Heart left ventricle (tissue), 16 donors: ENCODE measurements at regions not wholly inside any gene's neighbourhood (a gene's known extent, or its start where the extent isn't known, plus 50 kb on each side); places are given as distances from the start of the nearest gene placed in this dataset.

Experiments used
- ATAC-seq, 4 donors: fragments of 200-7000 bp; cut with Tn5 transposase; one replicate each; pipeline ENCODE4 v1.9.1; 2020 to 2022; ENCODE audit warnings: moderate library complexity in 4 of 4, mild to moderate bottlenecking in 3 of 4, moderate number of reproducible peaks in 1 of 4
- DNase-seq, 5 donors: peaks; one replicate each; pipeline ENCODE4 v3.0.0-alpha.2; 2020
- H3K27ac ChIP-seq, 12 donors: fragments of 200-600 bp; sonication (generic) in 4 of 12; one replicate each; pipeline versions ENCODE4 v1.5.0 to v1.8.0; 2016 to 2022; ENCODE audit warnings: mild to moderate bottlenecking in 2 of 12
- H3K27me3 ChIP-seq, 9 donors: fragments of 200-600 bp; sonication (generic) in 2 of 9; one replicate each; pipeline versions ENCODE4 v1.5.1 to v1.8.0; 2016 to 2022; ENCODE audit warnings: mild to moderate bottlenecking in 3 of 9
- H3K36me3 ChIP-seq, 9 donors: fragments of 200-600 bp; sonication (generic) in 2 of 9; one replicate each; pipeline versions ENCODE4 v1.5.0 to v1.8.0; 2018 to 2022; ENCODE audit warnings: mild to moderate bottlenecking in 2 of 9
- H3K4me1 ChIP-seq, 12 donors: fragments of 200-600 bp; sonication (generic) in 4 of 12; one replicate each; pipeline versions ENCODE4 v1.5.0 to v1.8.0; 2016 to 2022; ENCODE audit warnings: mild to moderate bottlenecking in 3 of 12
- H3K4me3 ChIP-seq, 12 donors: fragments of 200-600 bp; sonication (generic) in 4 of 12; one replicate each; pipeline versions ENCODE4 v1.5.0 to v1.8.0; 2017 to 2022; ENCODE audit warnings: mild to moderate bottlenecking in 9 of 12, moderate library complexity in 4 of 12
- H3K9me3 ChIP-seq, 12 donors: fragments of 200-600 bp; sonication (generic) in 4 of 12; one replicate each; pipeline versions ENCODE4 v1.5.0 to v1.8.0; 2016 to 2022; ENCODE audit warnings: mild to moderate bottlenecking in 1 of 12
- CTCF ChIP-seq, 12 donors: fragments of 200-600 bp; sonication (generic) in 4 of 12; IDR thresholded peaks; one replicate each; pipeline versions ENCODE4 v1.5.0 to v1.8.0; 2018 to 2022; ENCODE audit warnings: antibody characterized with exemption in 12 of 12, mild to moderate bottlenecking in 5 of 12
- POLR2A ChIP-seq, 2 donors: fragments of 450-650 bp; IDR thresholded peaks; one replicate each; pipeline ENCODE4 v1.6.1; 2017; ENCODE audit warnings: antibody characterized with exemption in 2 of 2, mild to moderate bottlenecking in 2 of 2, moderate library complexity in 2 of 2
- WGBS, 4 donors: extraction: QIAGEN DNeasy Blood & Tissue Kit in 2 of 4; methylation state at CpG; one replicate each; pipeline versions ENCODE4 v1.1.5 to v1.1.7; 2013 to 2018; 5-methylcytosine and 5-hydroxymethylcytosine counted together
- intact Hi-C, 10 donors: fragments of 100-400 bp; cut with DNase I; formaldehyde crosslinking; loops; one replicate each; pipeline versions ENCODE4 v1.11.1 to v1.14.2; 2022
- donor health status: ischemic (EF 13 %, LVEDD 7.1; RV severe dilation, severe dysfunction).
- donor health status: healthy with polysubstance abuse.
- donor health status: DM: no; HTN: yes; CAD: no.
- donor health status: DM: no; HTN: no; CAD: no.
- donor health status: ischemic (EF 25% LVEDD 6.9; RV normal size, moderate dysfunction).
- donor health status: ischemic (EF 25% LVEDD 5.7; RV mildly dilated, moderate dysfunction).
- donor health status: healthy.
- donor health status: DM: yes; HTN: yes; CAD: no.
- donor health status: ischemic (EF 35%, LVEDD 5.7; RV mildly dilated, moderate dysfunction).
- donor health status: nonischemic (EF 11% LVEDD 7.7; RV severe dilation, severe dysfunction).
- donor health status: DM: yes; HTN: yes; CAD: no.
- donor health status: PGD.
- donor health status: ischemic (EF 29% LVEDD 5.4; RV normal size, mild dysfunction).
- donor health status: nonischemic (EF 23%, LVEDD 6.1; RV moderate dilation, normal function).

GRCh38 chr7:28336806-28337205 lies 75.5 kb upstream of the CREB5 start:
- WGBS, 4 donors = 89 to 94% (median 92%) methylated on average over 2 of the region's 2 CpGs
- no peak overlapping the region for H3K27ac ChIP-seq
- TF ChIP-seq CTCF (IDR thresholded peaks at IDR 0.05) = no peak
- TF ChIP-seq POLR2A (IDR thresholded peaks at IDR 0.05) = no peak
- H3K4me1 ChIP-seq = no peaks in the 10 kb centered on the region
- intact Hi-C loops = no loop called here
- no peaks in the 10 kb centered on the region for H3K27me3 ChIP-seq
- H3K36me3 ChIP-seq = no peaks in the 10 kb centered on the region
- peaks cover 0 to 19% (median 0%) of the 10 kb centered on the region in 12 donors for H3K9me3 ChIP-seq
- DNase-seq (no peak), ATAC-seq (no peak)
- H3K4me3 ChIP-seq = no peak overlapping the region

DNA sequence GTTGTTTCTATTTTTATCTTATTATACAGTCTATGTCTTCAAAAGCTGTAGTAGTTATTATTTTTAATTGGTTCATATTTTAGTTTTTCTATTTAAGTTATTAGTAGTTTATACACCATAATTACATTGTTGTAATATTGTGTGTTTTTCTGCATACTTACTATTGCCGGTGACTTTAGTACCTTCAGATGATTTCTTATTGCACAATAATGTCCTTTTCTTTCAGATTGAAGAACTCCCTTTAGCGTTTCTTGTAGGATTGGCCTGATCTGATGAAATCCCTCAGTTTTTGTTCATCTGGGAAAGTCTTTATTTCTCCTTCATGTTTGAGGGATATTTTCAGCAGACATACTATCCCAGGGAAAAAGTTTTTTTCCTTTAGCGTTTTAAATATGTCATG lies 74.3 kb upstream of the CREB5 start:
- intact Hi-C loops = no loop called here
- no peak for DNase-seq
- H3K27me3 ChIP-seq = no peaks in the 10 kb centered on the region
- H3K36me3 ChIP-seq = no peaks in the 10 kb centered on the region
- no peak overlapping the region for H3K27ac ChIP-seq
- H3K9me3 ChIP-seq = peaks cover 0 to 19% (median 0%) of the 10 kb centered on the region in 12 donors
- no peak overlapping the region for H3K4me3 ChIP-seq
- ATAC-seq = no peak
- WGBS, 4 donors = 62 to 78% (median 64%) methylated on average over 3 of the region's 3 CpGs
- H3K4me1 ChIP-seq = no peaks in the 10 kb centered on the region
- TF ChIP-seq POLR2A (IDR thresholded peaks at IDR 0.05) (no peak), CTCF (IDR thresholded peaks at IDR 0.05) (no peak)

DNA sequence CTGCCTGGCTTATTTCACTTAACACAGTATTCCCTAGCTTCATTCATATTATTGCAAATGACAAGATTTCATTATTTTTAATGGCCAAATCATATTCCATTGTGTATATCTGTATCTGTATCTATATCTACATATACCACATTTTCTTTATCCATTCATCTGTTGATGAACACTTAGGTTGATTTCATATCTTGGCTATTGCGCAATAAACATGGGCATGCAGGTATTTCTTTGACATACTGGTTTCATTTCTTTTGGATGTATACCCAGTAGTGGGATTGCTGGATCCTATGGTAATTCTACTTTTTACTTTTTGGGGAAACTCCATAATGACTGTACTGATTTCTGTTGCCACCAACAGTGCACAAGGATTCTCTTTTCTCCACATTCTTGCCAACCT lies 68.9 kb upstream of the CREB5 start:
- no peak for DNase-seq
- TF ChIP-seq CTCF (IDR thresholded peaks at IDR 0.05) (no peak), POLR2A (IDR thresholded peaks at IDR 0.05) (no peak)
- H3K36me3 ChIP-seq = no peaks in the 10 kb centered on the region
- ATAC-seq = no peak
- peaks cover 0 to 16% (median 0%) of the 10 kb centered on the region in 12 donors for H3K4me1 ChIP-seq
- intact Hi-C loops = no loop called here
- no peak overlapping the region for H3K27ac ChIP-seq
- 98 to 100% (median 99%) methylated on average over 1 of the region's 1 CpG for WGBS, 4 donors
- H3K9me3 ChIP-seq = no peaks in the 10 kb centered on the region
- no peaks in the 10 kb centered on the region for H3K27me3 ChIP-seq
- H3K4me3 ChIP-seq = no peak overlapping the region

DNA sequence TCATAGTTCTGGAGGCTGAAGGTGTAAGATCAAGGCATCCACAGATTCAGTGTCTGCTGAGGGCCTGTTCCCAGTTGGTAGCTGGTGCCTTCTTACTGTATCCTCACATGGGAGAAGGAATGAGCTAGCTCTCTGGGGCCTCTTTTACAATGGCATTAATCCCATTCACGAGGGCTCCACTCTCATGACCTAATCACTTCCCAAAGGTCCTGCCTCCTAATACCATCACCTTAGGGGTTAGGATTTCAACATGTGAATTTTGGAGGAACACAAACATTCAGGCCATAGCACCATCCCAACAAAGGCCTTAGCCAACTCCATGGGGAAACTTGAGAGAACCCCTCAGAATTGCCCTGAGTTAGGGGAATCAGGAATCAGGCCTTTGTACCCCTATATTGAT lies 66.1 kb upstream of the CREB5 start:
- Histone ChIP-seq H3K36me3 (no peaks in the 10 kb centered on the region), H3K4me1 (peaks cover 0 to 22% (median 4%) of the 10 kb centered on the region in 12 donors), H3K27ac (no peak overlapping the region), H3K27me3 (no peaks in the 10 kb centered on the region), H3K4me3 (no peak overlapping the region), H3K9me3 (no peaks in the 10 kb centered on the region)
- WGBS, 4 donors = 70 to 86% (median 71%) methylated on average over 1 of the region's 1 CpG
- no peak for TF ChIP-seq POLR2A (IDR thresholded peaks at IDR 0.05)
- no peak for TF ChIP-seq CTCF (IDR thresholded peaks at IDR 0.05)
- ATAC-seq (no peak), DNase-seq (no peak)
- intact Hi-C loops = no loop called here
